ENCODE measurements at regions not wholly inside any gene's neighbourhood (a gene's known extent, or its start where the extent isn't known, plus 50 kb on each side); places are given as distances from the start of the nearest gene placed in this dataset.
"Not testable (repeated sequence)": the region's sequence is repeated elsewhere in the genome, so short reads cannot be mapped to it uniquely, and the experiment has no call there.

DNA sequence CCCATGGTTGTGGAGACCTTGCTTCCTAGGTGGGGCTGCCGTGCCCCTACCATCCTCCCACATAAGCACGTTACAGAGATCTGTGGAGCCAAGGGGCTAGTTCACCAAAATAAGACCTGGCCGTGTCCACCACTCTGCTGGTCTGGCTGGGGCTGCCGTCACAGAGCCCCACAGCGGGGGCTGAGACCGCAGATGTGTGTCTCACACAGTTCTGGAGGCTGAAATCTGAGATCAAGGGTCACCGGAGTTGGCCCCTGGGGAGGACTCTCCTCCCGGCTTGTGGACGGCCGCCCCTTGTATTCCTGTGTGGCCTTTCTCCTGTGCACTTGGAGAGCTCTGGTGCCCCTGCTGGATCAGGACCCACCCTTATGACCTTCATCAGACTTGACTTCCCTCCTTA, 147.4 kb downstream of the IGLL1 start:
- DNase-seq (ENCODE audit: low spot score in 2 of 2); H3K9me3 ChIP-seq; in situ Hi-C loops (cut with MboI; ENCODE audit: low sequenced_read_pairs); H3K36me3 ChIP-seq (replicated peaks); H3K4me3 ChIP-seq; H3K4me1 ChIP-seq; H3K27me3 ChIP-seq (ENCODE audit: low read depth): not testable (repeated sequence)

DNA sequence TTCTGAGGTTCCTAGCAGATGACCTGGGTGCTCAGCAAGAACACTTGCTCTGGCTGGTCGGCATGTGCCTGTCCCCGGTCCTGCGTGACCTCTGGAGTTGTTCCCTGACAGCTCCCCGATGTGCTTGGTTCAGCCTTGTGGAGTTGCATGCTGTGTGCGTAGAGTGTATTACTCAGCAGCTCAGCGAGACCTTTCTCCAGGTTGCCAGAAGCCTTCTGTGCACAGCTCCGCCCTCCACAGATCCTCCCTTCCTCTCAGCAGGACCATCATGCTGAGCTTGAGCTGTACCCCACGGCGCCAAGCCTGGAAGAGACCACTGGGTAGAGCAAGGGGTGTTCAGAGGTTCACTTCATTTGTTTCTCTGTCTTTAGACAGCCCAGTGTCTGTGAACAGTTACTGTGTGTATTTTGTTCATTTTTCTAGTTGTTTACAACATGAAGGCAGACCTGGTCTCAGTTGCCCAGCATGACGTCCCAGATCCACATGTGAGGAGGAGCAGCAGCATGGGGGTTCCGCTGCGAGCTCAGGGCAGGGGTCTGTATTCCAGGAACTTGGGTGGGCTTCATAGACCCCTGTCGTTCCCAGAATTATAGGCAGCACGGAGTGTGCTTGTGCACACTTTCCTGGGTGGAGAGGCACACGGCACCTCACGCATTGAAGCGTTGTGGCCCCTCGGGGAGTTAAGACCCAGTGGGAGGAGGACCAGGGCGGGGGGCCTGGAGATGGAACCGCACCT, 148.6 kb downstream of the IGLL1 start:
- Histone ChIP-seq H3K4me1 (0 out of 2 replicates have a peak, but pooled peaks cover 3% of the 10 kb centered on the region), H3K36me3 (replicated peaks) (no peaks in the 10 kb centered on the region), H3K27me3 (ENCODE audit: low read depth) (no peaks in the 10 kb centered on the region), H3K9me3 (0 out of 2 replicates have a peak, but pooled peaks cover 5% of the 10 kb centered on the region), H3K4me3 (no peak overlapping the region)
- no peak for DNase-seq (ENCODE audit: low spot score in 2 of 2)
- in situ Hi-C loops (cut with MboI; ENCODE audit: low sequenced_read_pairs): no loop called here

DNA sequence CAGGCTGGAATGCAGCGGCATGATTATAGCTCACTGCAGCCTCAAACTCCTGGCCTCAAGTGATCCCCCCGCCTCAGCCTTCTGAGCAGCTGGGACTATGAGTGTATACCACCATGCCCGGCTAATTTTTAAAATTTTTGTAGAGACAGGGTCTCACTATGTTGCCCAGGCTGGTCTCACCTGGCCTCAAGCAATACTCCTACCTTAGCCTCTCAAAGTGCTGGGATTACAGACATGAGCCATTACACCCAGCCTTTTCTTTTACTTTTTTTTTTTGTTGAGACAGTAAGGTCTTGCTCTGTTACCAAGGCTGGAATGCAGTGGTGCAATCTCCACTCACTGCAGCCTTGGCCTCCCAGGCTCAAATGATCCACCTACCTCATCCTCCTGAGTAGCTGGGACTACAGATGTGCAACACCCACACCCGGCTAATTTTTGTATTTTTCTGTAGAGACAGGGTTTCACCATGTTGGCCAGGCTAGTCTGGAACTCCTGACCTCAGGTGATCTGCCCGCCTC, 155.5 kb downstream of the IGLL1 start:
- in situ Hi-C loops (cut with MboI; ENCODE audit: low sequenced_read_pairs); H3K4me1 ChIP-seq; H3K4me3 ChIP-seq; DNase-seq (ENCODE audit: low spot score in 2 of 2); H3K36me3 ChIP-seq (replicated peaks); H3K9me3 ChIP-seq; H3K27me3 ChIP-seq (ENCODE audit: low read depth): not testable (repeated sequence)

DNA sequence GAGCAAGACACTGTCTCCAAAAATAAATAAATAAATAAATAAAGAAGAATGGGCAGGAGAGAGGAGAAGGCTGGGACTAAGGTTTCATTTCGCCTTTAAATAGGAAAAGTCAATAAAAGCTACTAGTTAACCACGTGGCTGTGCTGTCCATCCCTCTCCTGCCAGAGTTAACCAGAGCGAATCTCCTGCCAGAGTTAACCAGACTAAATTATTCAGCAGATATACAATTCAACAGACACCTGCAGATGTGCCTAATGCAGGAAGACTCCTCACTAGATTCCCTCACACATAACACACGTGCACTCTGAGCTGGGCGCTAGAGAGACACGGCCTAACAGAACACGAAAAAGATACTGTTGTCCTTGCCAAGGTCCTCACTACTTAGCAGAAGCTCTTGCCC, 156.1 kb downstream of the IGLL1 start:
- H3K4me1 ChIP-seq: no peaks in the 10 kb centered on the region
- no peak for DNase-seq (ENCODE audit: low spot score in 2 of 2)
- H3K9me3 ChIP-seq: 0 out of 2 replicates have a peak, but pooled peaks cover 2% of the 10 kb centered on the region
- H3K4me3 ChIP-seq: no peak overlapping the region
- no peaks in the 10 kb centered on the region for H3K27me3 ChIP-seq (ENCODE audit: low read depth)
- in situ Hi-C loops (cut with MboI; ENCODE audit: low sequenced_read_pairs): no loop called here
- no peaks in the 10 kb centered on the region for H3K36me3 ChIP-seq (replicated peaks)

DNA sequence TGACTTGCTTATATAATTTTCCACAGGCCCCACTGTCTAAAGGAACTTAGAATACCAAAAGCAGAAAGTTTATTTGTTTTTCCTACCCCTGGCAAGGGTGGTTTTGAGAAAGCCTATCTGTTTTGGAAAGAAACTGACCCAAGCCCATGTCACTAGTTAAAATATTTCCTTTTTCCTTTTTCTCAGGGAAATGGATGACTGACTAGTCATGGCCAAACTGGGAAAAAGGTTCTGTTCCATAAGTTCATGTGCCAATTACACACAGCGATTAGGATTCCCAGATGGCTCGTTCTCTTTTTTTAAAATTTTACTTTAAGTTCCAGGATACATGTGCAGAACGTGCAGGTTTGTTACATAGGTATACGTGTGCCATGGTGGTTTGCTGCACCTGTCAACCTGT, 157.8 kb downstream of the IGLL1 start:
- H3K36me3 ChIP-seq (replicated peaks); H3K27me3 ChIP-seq (ENCODE audit: low read depth); H3K9me3 ChIP-seq; H3K4me3 ChIP-seq; H3K4me1 ChIP-seq; in situ Hi-C loops (cut with MboI; ENCODE audit: low sequenced_read_pairs); DNase-seq (ENCODE audit: low spot score in 2 of 2): not testable (repeated sequence)

DNA sequence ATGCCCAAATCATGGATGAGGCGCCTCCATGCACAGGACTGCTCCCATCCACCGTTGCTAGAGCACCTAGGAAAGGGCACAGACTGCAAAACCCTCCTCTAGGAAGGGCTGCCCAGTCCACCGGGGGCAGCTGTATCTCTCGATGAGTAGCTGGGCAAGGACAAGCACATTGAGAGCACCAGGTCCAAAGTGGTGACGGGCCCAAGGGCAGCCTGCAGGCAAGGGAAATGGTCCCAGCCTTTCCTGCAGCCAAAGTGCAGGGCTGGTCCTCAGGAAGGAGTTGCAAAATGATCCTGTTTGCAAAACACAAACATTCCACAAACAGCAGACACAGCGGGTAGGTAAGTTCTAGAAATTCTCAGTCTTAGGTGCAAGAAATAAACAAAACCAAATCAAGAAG, 158.8 kb downstream of the IGLL1 start:
- H3K36me3 ChIP-seq (replicated peaks); DNase-seq (ENCODE audit: low spot score in 2 of 2); in situ Hi-C loops (cut with MboI; ENCODE audit: low sequenced_read_pairs); H3K4me3 ChIP-seq; H3K9me3 ChIP-seq; H3K27me3 ChIP-seq (ENCODE audit: low read depth); H3K4me1 ChIP-seq: not testable (repeated sequence)

DNA sequence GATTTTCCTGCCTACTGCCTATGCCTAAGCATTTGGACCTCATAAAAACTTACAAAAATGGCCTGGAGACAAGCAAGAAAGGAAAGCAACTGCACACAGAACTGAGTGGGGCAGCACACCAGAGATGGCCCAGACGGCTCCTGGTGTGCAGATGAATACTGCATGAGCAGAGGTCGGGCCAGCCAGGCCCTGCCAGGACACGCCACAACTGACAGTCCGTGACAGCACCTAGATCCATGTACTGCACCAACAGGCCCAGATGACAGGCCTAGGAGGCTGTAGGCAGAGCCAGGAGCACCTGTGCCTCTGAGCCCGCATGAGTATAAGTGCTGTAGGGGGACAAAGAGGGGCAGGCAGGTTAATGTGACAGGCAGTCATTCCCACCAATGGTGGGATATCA, 160.2 kb downstream of the IGLL1 start:
- Histone ChIP-seq H3K4me3 (no peak overlapping the region), H3K9me3 (no peaks in the 10 kb centered on the region), H3K4me1 (no peaks in the 10 kb centered on the region), H3K27me3 (ENCODE audit: low read depth) (no peaks in the 10 kb centered on the region), H3K36me3 (replicated peaks) (no peaks in the 10 kb centered on the region)
- DNase-seq (ENCODE audit: low spot score in 2 of 2): no peak
- in situ Hi-C loops (cut with MboI; ENCODE audit: low sequenced_read_pairs): no loop called here

DNA sequence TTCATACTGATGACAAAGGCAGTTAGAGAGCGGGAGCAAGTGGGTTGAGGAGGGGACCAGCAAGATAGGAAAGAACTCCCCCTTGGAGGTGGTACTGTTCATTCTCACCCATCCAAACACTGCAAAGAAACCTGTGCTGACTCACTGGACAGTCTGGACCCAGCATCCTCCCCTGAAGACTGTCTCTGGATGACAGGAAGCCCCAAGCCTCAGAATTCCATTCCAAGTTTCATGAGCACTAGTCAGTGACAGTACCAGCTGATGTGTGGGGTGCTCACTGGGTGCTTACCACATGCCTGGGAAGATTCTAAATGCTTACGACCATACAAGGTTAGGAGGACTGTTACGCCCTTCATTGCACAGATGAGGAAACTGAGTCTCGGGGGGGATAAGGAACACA, 160.9 kb downstream of the IGLL1 start:
- no peak for DNase-seq (ENCODE audit: low spot score in 2 of 2)
- in situ Hi-C loops (cut with MboI; ENCODE audit: low sequenced_read_pairs): no loop called here

DNA sequence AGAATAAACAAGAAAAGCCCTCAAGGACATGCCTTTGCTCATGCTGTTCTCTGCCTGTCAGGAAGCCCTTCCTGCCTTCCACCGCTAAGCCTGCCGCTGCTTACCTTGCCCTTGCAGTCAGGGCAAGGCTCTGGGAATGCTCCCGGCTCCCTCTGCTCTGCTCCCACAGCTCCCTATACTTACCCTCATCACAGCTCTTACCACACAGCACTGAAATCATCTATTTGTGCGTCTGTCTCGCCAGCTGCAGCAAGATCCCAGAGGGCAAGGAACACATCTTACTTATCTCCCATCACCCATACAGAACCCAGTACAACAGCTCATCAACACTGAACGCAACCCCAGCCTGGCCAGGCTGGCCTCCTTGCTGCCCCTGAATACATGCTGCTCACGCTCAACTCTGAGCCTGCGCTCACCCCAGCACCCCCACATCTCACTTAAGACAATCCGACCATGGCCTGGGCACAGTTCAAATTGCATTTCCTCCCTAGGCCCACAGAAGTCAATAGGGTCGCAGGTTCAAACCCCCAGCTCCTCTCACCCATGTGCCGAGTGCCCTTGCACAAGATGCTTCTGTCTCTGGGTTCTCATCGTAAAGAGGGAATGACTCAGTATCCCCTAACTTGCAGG, 161.8 kb downstream of the IGLL1 start:
- in situ Hi-C loops (cut with MboI; ENCODE audit: low sequenced_read_pairs): no loop called here
- no peak for DNase-seq (ENCODE audit: low spot score in 2 of 2)
- Histone ChIP-seq H3K27me3 (ENCODE audit: low read depth) (no peaks in the 10 kb centered on the region), H3K36me3 (replicated peaks) (no peaks in the 10 kb centered on the region), H3K4me3 (no peak overlapping the region), H3K9me3 (no peaks in the 10 kb centered on the region), H3K4me1 (no peaks in the 10 kb centered on the region)

More for the DNA sequence above, 160.9 kb downstream of the IGLL1 start:
- H3K36me3 ChIP-seq (replicated peaks): no peaks in the 10 kb centered on the region
- H3K4me3 ChIP-seq: no peak overlapping the region
- H3K9me3 ChIP-seq: no peaks in the 10 kb centered on the region
- no peaks in the 10 kb centered on the region for H3K4me1 ChIP-seq
- H3K27me3 ChIP-seq (ENCODE audit: low read depth): no peaks in the 10 kb centered on the region

DNA sequence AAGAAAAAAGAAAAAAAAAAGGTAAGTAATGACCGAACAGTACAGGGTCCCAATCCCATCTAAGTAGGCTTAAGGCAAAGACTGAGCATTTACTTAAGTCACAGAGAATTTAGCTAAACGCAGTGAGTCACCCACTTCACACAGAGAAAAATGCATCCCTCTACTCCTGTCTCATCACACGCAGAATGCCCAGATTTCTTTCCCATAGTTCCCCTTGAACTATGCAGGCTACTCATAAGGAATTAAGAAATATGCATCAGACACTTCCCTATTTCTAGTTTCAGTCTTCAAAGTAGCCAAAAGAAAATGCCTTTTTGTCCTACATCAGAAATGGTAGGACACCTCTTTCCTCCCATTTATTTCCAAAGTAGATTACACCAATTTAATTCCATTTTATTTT, 162.8 kb downstream of the IGLL1 start:
- H3K36me3 ChIP-seq (replicated peaks); in situ Hi-C loops (cut with MboI; ENCODE audit: low sequenced_read_pairs); H3K27me3 ChIP-seq (ENCODE audit: low read depth); H3K9me3 ChIP-seq; H3K4me3 ChIP-seq; H3K4me1 ChIP-seq; DNase-seq (ENCODE audit: low spot score in 2 of 2): not testable (repeated sequence)

DNA sequence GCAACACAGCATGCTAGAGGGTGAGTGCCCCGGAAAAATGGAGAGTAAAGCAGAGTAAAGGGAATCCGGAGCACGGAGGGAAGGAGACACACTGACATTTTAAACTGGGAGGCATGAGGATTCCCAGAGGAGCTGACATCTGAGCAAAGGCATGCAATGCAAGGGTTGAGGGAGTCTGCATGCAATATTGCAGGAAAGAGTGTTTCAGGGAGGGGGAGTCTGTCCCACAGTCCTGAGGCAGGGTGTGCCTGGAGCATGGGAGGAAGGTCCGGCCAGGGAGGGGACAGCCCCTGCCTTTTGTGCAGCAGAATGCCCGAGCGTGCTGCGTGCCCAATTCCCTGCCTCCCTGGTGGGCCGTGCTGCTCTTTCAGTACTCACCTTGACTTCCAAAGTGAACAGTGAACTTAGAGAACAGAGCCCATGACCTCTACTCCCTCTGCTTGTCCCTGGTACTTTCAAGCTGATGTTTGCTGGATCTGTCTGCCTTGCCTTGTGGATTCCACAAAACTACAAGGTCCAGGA, 163.9 kb downstream of the IGLL1 start:
- H3K4me1 ChIP-seq; H3K27me3 ChIP-seq (ENCODE audit: low read depth); H3K36me3 ChIP-seq (replicated peaks); in situ Hi-C loops (cut with MboI; ENCODE audit: low sequenced_read_pairs); DNase-seq (ENCODE audit: low spot score in 2 of 2); H3K4me3 ChIP-seq; H3K9me3 ChIP-seq: not testable (repeated sequence)

DNA sequence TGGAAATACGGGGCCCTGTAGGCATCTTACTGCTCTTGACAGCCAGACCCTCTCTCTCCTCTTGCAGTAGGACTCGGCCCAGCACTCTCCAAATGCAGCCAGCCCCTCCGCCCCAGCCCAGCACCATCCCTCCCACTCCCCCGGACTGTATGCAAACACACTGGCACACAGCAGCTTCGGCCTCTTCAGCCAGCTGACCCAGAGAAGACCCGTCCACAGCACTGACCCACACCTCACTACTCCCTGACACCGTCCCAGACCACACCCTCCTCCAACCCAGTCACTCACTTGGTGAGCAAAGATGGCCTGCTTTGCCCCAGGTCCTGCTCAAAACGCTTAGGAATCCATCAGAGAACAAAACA, 164.6 kb downstream of the IGLL1 start:
- H3K9me3 ChIP-seq: no peaks in the 10 kb centered on the region
- H3K36me3 ChIP-seq (replicated peaks): no peaks in the 10 kb centered on the region
- DNase-seq (ENCODE audit: low spot score in 2 of 2): no peak
- in situ Hi-C loops (cut with MboI; ENCODE audit: low sequenced_read_pairs): no loop called here
- no peak overlapping the region for H3K4me3 ChIP-seq
- no peaks in the 10 kb centered on the region for H3K4me1 ChIP-seq
- H3K27me3 ChIP-seq (ENCODE audit: low read depth): no peaks in the 10 kb centered on the region

DNA sequence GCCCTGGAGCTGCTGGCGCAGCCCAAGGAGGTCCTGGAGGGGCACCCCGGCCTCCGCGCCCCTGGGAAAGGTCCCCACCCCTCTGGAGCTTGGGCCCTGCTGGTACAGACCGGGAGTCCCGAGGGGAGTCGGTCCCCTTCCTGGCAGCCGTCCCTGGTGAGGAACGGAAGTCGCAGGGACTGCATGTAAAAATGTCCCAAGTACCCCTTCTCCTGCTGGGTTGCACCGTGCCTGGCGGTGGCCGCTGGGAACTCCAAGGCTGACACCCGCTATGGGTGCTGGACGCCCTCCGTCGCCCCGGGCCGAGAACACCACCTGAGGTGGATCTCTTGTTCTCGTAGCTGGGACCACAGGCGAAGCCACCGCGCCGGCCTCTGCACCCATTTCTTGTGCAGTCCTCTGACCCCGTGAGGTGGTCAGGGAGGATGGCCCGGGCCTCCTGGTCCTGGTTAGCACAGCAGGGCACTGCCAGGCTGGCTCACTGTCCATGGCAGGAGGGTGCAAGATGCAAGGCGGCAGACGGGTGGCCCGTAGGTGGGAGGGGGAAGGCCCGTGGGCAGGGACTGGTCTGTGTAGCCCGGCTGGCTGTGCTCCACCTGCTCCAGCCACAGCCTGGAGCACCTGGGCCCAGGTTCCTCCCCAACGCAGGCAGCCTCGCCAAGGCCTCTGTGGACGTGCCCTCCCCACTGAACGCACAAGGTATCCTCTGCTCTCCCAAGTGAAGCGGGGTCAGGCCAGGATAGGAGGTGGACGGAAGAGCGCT, 165.2 kb downstream of the IGLL1 start:
- Histone ChIP-seq H3K36me3 (replicated peaks) (no peaks in the 10 kb centered on the region), H3K9me3 (no peaks in the 10 kb centered on the region), H3K4me1 (no peaks in the 10 kb centered on the region), H3K4me3 (no peak overlapping the region), H3K27me3 (ENCODE audit: low read depth) (no peaks in the 10 kb centered on the region)
- in situ Hi-C loops (cut with MboI; ENCODE audit: low sequenced_read_pairs): no loop called here
- no peak for DNase-seq (ENCODE audit: low spot score in 2 of 2)

DNA sequence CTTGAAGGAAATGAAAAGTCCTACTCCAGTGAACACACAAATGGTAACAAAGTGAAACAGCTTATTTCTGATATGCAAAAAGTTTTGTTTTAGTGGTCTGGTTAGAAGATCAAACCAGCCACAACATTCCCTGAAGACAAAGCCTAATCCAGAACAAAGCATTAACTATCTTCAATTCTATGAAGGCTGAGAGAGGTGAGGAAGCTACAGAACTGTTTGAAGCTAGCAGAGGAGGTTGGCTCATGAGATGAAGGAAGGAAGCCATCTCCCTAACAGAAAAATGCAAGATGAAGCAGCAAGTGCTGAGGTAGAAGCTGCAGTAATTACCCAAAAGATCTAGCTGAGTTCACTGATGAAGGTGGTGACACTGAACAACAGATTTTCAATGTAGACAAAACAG, 168.4 kb downstream of the IGLL1 start:
- in situ Hi-C loops (cut with MboI; ENCODE audit: low sequenced_read_pairs): no loop called here
- no peaks in the 10 kb centered on the region for H3K9me3 ChIP-seq
- no peak overlapping the region for H3K4me3 ChIP-seq
- H3K27me3 ChIP-seq (ENCODE audit: low read depth): no peaks in the 10 kb centered on the region
- DNase-seq (ENCODE audit: low spot score in 2 of 2): no peak
- H3K4me1 ChIP-seq: 0 out of 2 replicates have a peak, but pooled peaks cover 2% of the 10 kb centered on the region
- H3K36me3 ChIP-seq (replicated peaks): no peaks in the 10 kb centered on the region

Data from HAP-1 (cell line).